Esophagus (tissue), 2 donors: ENCODE measurements at regions not wholly inside any gene's neighbourhood (a gene's known extent, or its start where the extent isn't known, plus 50 kb on each side); places are given as distances from the start of the nearest gene placed in this dataset.

Source experiments
- H3K27ac ChIP-seq, 2 donors: one replicate each; pipeline ENCODE4 v1.5.1; 2013; ENCODE audit warnings: low read depth in 2 of 2, mild to moderate bottlenecking in 2 of 2, inconsistent platforms in 1 of 2, low read length in 1 of 2, moderate library complexity in 1 of 2
- H3K27me3 ChIP-seq, 2 donors: one replicate each; pipeline ENCODE4 v1.6.1; 2013; ENCODE audit warnings: low read length in 2 of 2, control low read depth in 1 of 2, mild to moderate bottlenecking in 1 of 2; ENCODE audit not compliant: insufficient read depth in 2 of 2, control insufficient read depth in 1 of 2
- H3K36me3 ChIP-seq, 2 donors: one replicate each; pipeline ENCODE4 v1.6.1; 2013; ENCODE audit warnings: low read length in 1 of 2; ENCODE audit not compliant: control insufficient read depth in 2 of 2, insufficient read depth in 2 of 2
- H3K4me1 ChIP-seq, 2 donors: one replicate each; pipeline ENCODE4 v1.6.1; 2013; ENCODE audit warnings: low read length in 1 of 2; ENCODE audit not compliant: control insufficient read depth in 2 of 2, insufficient read depth in 2 of 2
- H3K4me3 ChIP-seq, 2 donors: one replicate each; pipeline ENCODE4 v1.5.1; 2013; ENCODE audit warnings: low read length in 2 of 2, mild to moderate bottlenecking in 2 of 2, low read depth in 1 of 2, moderate library complexity in 1 of 2
- H3K9me3 ChIP-seq, 2 donors: one replicate each; pipeline ENCODE4 v1.6.1; 2013; ENCODE audit warnings: mild to moderate bottlenecking in 2 of 2, low read depth in 1 of 2, low read length in 1 of 2, moderate library complexity in 1 of 2; ENCODE audit not compliant: control insufficient read depth in 2 of 2, insufficient read depth in 1 of 2
- WGBS, 2 donors: extraction: QIAGEN DNeasy Blood & Tissue Kit; methylation state at CpG; one replicate each; pipeline ENCODE4 v1.1.7; 2013; 5-methylcytosine and 5-hydroxymethylcytosine counted together
- donor health status: healthy with polysubstance abuse.
- donor health status: Bipolar disorder and iron deficiency.

DNA sequence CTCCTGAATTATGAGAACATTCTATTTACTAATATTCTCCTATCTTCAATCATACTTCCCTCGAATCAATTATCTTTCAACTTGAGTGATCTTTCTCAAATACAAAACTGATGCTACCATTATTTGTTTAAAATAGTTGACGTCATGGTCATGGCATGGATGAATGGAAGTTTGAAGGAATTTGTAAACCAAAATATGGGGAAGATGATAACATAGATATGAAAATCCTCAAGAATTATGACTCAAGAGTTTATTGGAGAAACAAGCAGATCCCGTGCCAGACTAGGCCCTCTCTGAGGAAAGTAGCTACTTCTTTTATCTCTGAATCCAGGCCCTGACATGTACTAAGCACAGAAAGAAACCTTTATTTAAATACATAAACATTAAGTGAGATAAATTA lies 270.4 kb upstream of the MC4R start:
- 64 to 70% methylated on average over 3 of the region's 3 CpGs for WGBS, 2 donors
- H3K27me3 ChIP-seq, result no peaks in the 10 kb centered on the region
- no peak overlapping the region for H3K27ac ChIP-seq
- H3K9me3 ChIP-seq, result no peaks in the 10 kb centered on the region
- H3K36me3 ChIP-seq, result no peaks in the 10 kb centered on the region
- no peaks in the 10 kb centered on the region for H3K4me1 ChIP-seq
- no peak overlapping the region for H3K4me3 ChIP-seq

GRCh38 chr18:60646725-60647124 lies 274.1 kb upstream of the MC4R start:
- no peaks in the 10 kb centered on the region for H3K9me3 ChIP-seq
- WGBS, 2 donors, result 64 to 68% methylated on average over 5 of the region's 5 CpGs
- no peak overlapping the region for H3K27ac ChIP-seq
- H3K27me3 ChIP-seq, result no peaks in the 10 kb centered on the region
- no peaks in the 10 kb centered on the region for H3K36me3 ChIP-seq
- H3K4me3 ChIP-seq, result no peak overlapping the region
- no peaks in the 10 kb centered on the region for H3K4me1 ChIP-seq

DNA sequence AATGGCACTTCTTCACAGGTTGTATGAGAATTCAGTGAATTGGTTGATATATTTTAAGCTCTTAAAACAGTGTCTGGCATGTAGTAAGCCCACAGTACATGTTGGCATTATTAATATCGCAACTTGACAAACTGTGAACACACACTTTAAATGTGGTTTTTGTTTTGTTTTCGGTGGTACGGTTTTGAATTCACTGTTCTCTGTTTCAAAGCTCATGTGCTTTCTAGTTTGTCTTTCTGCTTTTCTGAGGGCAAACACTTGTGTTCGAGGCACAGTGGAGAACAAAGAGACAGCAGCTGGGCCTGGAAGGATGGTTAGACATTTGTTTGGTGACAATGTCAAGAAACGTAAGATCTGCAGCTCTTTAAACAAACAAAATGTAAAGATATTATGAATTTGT lies 276.5 kb upstream of the MC4R start:
- H3K27me3 ChIP-seq, result no peaks in the 10 kb centered on the region
- H3K4me3 ChIP-seq, result no peak overlapping the region
- H3K27ac ChIP-seq, result no peak overlapping the region
- 48 to 49% methylated on average over 5 of the region's 5 CpGs for WGBS, 2 donors
- H3K4me1 ChIP-seq, result no peaks in the 10 kb centered on the region
- H3K36me3 ChIP-seq, result no peaks in the 10 kb centered on the region
- no peaks in the 10 kb centered on the region for H3K9me3 ChIP-seq

- no peaks in the 10 kb centered on the region for H3K27me3 ChIP-seq
- WGBS, 2 donors, result 39 to 48% methylated on average over 3 of the region's 3 CpGs
- H3K9me3 ChIP-seq, result no peaks in the 10 kb centered on the region
- H3K4me1 ChIP-seq, result no peaks in the 10 kb centered on the region
- H3K36me3 ChIP-seq, result no peaks in the 10 kb centered on the region
- no peak overlapping the region for H3K4me3 ChIP-seq
- H3K27ac ChIP-seq, result no peak overlapping the region
These were observed 277.4 kb upstream of the MC4R start for GRCh38 chr18:60649842-60650536.

GRCh38 chr18:60654298-60654697 lies 281.7 kb upstream of the MC4R start:
- H3K9me3 ChIP-seq, result no peaks in the 10 kb centered on the region
- 84 to 89% methylated on average over 2 of the region's 2 CpGs for WGBS, 2 donors
- no peak overlapping the region for H3K4me3 ChIP-seq
- no peak overlapping the region for H3K27ac ChIP-seq
- H3K27me3 ChIP-seq, result no peaks in the 10 kb centered on the region
- no peaks in the 10 kb centered on the region for H3K36me3 ChIP-seq
- H3K4me1 ChIP-seq, result no peaks in the 10 kb centered on the region

DNA sequence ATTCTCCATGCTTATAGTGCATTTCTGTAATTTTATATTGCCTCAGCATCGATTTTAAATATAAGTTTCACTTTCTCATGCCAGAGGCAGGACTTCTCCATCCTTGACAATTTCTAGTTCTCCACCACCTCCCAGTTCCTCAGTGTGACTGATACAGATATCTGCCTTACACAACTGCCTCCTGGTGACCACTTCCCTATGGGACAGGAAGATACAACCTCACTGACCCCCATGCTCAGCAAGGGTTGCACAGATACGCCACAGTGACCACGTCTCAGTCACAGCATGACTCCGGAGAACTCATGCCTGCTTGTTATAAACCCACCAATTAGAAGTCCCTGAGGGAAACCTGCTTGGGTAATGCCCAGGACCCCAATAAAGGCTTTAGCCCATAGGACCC lies 284.0 kb upstream of the MC4R start:
- H3K27ac ChIP-seq, result no peak overlapping the region
- H3K27me3 ChIP-seq, result no peaks in the 10 kb centered on the region
- H3K36me3 ChIP-seq, result no peaks in the 10 kb centered on the region
- 70 to 77% methylated on average over 4 of the region's 4 CpGs for WGBS, 2 donors
- H3K9me3 ChIP-seq, result no peaks in the 10 kb centered on the region
- no peaks in the 10 kb centered on the region for H3K4me1 ChIP-seq
- H3K4me3 ChIP-seq, result no peak overlapping the region

- no peak overlapping the region for H3K4me3 ChIP-seq
- H3K27ac ChIP-seq, result no peak overlapping the region
- WGBS, 2 donors, result 93% methylated on average over 22 of the region's 22 CpGs
- H3K9me3 ChIP-seq, result no peaks in the 10 kb centered on the region
- H3K27me3 ChIP-seq, result no peaks in the 10 kb centered on the region
- H3K36me3 ChIP-seq, result no peaks in the 10 kb centered on the region
- H3K4me1 ChIP-seq, result no peaks in the 10 kb centered on the region
These were observed 289.9 kb upstream of the MC4R start for GRCh38 chr18:60662491-60662890.

GRCh38 chr18:60663060-60663989 lies 290.8 kb upstream of the MC4R start:
- Histone ChIP-seq H3K4me1 (no peaks in the 10 kb centered on the region), H3K27me3 (no peaks in the 10 kb centered on the region), H3K36me3 (no peaks in the 10 kb centered on the region), H3K27ac (no peak overlapping the region), H3K9me3 (no peaks in the 10 kb centered on the region), H3K4me3 (no peak overlapping the region)
- 93 to 95% methylated on average over 38 of the region's 38 CpGs for WGBS, 2 donors

- Histone ChIP-seq H3K27ac (no peak overlapping the region), H3K36me3 (no peaks in the 10 kb centered on the region), H3K27me3 (no peaks in the 10 kb centered on the region), H3K9me3 (no peaks in the 10 kb centered on the region), H3K4me3 (no peak overlapping the region), H3K4me1 (no peaks in the 10 kb centered on the region)
- 92 to 96% methylated on average over 4 of the region's 4 CpGs for WGBS, 2 donors
These were observed 292.2 kb upstream of the MC4R start for GRCh38 chr18:60664736-60665135.
